ENCODE measurements at regions not wholly inside any gene's neighbourhood (a gene's known extent, or its start where the extent isn't known, plus 50 kb on each side); places are given as distances from the start of the nearest gene placed in this dataset.

DNA sequence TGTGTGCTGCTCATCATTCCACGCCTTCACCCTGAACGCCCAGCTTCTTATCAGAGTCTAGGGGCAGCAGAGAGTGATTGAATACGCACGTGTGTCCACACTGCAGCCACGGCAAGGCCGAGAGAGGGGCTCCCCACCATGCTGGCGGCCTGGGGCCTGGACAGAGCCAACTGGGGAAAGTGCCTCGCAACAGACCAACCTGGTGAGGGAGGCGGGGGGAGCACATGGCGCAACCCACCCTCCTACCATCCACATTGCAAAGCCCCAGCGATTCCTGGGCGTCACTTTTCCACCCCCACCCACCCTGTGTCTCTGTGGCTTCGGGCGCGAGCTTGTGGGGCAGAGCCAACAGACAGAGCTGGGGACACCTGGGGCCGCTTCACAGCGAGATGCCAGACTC is 66.4 kb upstream of the DUSP22 start:
- DNase-seq (ENCODE audit: low spot score), result no peak

- no peak for DNase-seq (ENCODE audit: low spot score)
Observed at GRCh38 chr6:226516-227073, 65.7 kb upstream of the DUSP22 start.

- no peak for DNase-seq (ENCODE audit: low spot score)
Observed at GRCh38 chr6:227074-227782, 65.1 kb upstream of the DUSP22 start.

- DNase-seq (ENCODE audit: low spot score), result no peak
Observed at GRCh38 chr6:227812-228338, 64.4 kb upstream of the DUSP22 start.

- DNase-seq (ENCODE audit: low spot score), result no peak
Observed at GRCh38 chr6:228881-229651, 63.2 kb upstream of the DUSP22 start.

DNA sequence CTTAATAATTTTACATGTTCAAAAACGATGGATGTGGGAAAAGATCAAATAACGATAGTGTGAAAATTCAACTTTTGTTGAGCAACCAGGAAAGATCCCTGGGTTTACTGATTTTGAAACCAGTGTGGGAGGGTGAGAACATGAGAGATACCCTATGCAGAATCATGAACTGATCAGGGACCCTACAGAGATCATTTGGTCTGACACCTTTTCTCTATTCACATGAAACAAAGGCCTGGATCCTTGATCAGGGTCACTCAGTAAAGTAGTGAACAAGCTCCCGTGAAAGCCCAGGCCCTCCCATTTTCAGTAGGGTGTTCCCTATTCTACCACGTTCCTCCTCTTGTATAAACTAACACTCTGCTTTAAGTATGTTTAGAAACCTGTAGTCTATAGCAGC is 60.5 kb upstream of the DUSP22 start:
- DNase-seq (ENCODE audit: low spot score), result no peak

DNA sequence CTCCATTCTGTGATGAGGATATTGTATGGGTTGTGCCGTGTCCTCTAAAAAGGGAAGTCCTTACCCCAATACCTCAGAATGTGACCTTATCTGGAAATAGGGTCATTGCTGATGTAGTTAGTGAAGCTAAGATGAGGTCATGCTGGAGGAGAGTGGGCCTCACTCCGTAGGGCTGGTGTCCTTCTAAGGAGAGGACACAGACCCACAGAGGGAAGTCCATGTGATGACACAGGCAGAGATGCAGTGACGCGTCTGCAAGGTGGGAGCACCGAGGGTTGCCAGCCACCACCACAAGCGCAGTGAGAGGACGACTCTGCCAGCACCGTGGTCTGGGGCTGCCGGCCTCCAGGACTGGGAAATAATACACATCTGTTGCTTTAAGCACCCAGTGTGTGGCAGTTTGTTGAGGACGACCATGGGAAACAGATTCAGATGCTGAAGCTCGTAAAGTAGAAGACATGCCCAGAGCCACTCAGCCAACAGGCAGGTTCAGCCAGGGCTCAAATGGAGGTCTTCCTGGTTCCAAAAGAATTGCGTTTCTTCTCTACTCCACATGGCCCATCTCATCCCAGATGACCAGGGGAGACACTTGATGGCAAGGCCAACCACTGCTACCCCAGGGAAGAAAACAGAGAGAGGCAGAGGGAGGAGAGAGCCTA is 59.2 kb upstream of the DUSP22 start:
- DNase-seq (ENCODE audit: low spot score), result no peak

- DNase-seq (ENCODE audit: low spot score), result no peak
Observed at GRCh38 chr6:234706-235372, 57.4 kb upstream of the DUSP22 start.

- peak; percentile 1 for DNase-seq (ENCODE audit: low spot score)
Observed at GRCh38 chr6:235763-236360, 56.4 kb upstream of the DUSP22 start.

- DNase-seq (ENCODE audit: low spot score), result no peak
Observed at GRCh38 chr6:236519-236918, 55.8 kb upstream of the DUSP22 start.

DNA sequence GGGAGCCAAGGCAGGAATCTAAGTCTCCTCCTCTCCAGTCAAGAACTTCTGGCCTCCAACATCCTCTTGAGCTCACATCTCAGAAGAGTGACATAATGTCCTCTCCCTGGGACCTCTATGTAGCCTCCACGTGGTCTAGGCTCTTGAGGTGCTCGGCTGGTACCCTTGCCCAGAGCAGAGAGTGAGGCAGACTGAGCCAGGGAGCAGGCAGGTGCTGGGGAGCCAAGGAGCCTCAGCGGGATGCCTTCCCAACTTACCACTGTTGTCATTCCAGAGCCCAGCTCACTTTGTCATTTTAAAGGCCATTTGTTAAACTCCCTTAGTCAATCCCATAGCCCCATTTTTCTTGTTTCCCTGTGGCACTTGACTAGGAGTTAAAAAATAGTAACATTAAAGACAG is 52.1 kb upstream of the DUSP22 start:
- DNase-seq (ENCODE audit: low spot score), result no peak

- DNase-seq (ENCODE audit: low spot score), result no peak
Observed at GRCh38 chr6:241336-241865, 50.9 kb upstream of the DUSP22 start.

Measured in LoVo (cell line).